Neural progenitor cell (in vitro differentiated cells): ENCODE measurements at regions not wholly inside any gene's neighbourhood (a gene's known extent, or its start where the extent isn't known, plus 50 kb on each side); places are given as distances from the start of the nearest gene placed in this dataset.

Source experiments
- CTCF ChIP-seq: fragments of 200-600 bp; sonication (generic); IDR thresholded peaks from 2 replicates; pipeline ENCODE4 v1.5.1; 2017; ENCODE audit warnings: antibody characterized with exemption, mild to moderate bottlenecking
- EZH2 ChIP-seq: fragments of 200-600 bp; sonication (generic); IDR thresholded peaks from 2 replicates; pipeline ENCODE4 v1.6.1; 2017; ENCODE audit warnings: antibody characterized with exemption, mild to moderate bottlenecking, moderate library complexity
- EZH2phosphoT487 ChIP-seq: fragments of 200-600 bp; sonication (generic); IDR thresholded peaks from 2 replicates; pipeline ENCODE4 v1.6.1; 2017; ENCODE audit warnings: antibody characterized with exemption

- TF ChIP-seq CTCF: no peak
- no peak for TF ChIP-seq EZH2phosphoT487
- no peak for TF ChIP-seq EZH2
These were observed 843.8 kb upstream of the SPRY2 start for GRCh38 chr13:81184556-81185265.
